ENCODE measurements at regions not wholly inside any gene's neighbourhood (a gene's known extent, or its start where the extent isn't known, plus 50 kb on each side); places are given as distances from the start of the nearest gene placed in this dataset.

DNA sequence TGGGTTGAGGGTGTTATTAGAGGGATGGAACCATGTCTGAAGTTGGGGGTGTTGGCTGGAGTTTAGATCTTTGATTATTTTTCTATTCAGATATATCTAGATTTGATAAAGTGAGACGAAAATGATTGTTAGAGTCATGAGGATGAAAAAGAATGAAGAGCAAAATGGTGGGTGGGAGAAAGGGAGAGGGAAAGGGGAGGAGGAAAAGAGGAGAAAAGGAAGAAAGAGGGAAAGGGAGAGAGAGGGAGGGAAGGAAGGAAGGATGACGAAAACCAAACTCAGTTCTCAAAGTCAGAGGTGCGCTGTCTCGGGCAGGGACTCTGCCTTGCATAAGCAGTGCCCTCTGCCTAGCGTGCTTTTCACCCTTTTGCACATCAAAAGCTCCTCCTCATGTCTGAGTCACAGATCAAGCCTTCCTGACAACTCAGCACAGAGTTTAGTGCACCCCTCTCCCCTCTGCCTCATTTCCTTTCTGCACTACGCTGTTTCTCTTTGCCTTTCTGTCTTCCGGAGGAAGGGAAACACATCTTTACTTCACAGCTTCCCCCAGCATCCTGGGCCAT is 225.8 kb upstream of the PROX1 start:
- Histone ChIP-seq H3K36me3 (ENCODE audit: control insufficient read depth, insufficient read depth, low read length) (no peaks in the 10 kb centered on the region), H3K79me2 (no peaks in the 10 kb centered on the region), H3K9ac (no peak overlapping the region), H3K9me3 (ENCODE audit: control insufficient read depth, low read length) (no peaks in the 10 kb centered on the region), H3K4me2 (ENCODE audit: low read length) (no peak overlapping the region), H3K4me3 (ENCODE audit: low read depth, low read length) (no peak overlapping the region), H3K27ac (no peak overlapping the region), H2AFZ (no peak overlapping the region), H3K4me1 (no peaks in the 10 kb centered on the region), H3K27me3 (ENCODE audit: control insufficient read depth, insufficient read depth, low read length) (no peaks in the 10 kb centered on the region)
- TF ChIP-seq CTCF (IDR thresholded peaks at IDR 0.05) = no peak

DNA sequence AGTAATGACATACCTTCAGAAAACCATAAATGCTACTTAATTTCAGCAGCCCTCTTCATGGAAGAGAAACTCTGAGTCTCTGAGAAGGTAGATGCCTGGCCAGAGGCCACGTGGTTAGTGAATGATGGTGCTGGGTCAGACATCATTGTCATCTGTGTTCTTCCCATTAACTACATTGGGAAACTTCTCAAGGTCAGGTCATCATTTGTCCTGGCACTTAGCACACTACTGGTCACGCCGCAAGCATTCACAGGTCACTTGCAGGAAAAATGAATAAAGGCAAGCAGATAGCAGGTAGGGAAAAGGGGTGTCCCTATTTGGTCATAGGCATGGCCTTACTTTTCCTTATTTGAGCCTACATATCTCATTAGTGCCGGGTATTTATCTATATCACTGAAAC is 220.1 kb upstream of the PROX1 start:
- Histone ChIP-seq H3K27me3 (ENCODE audit: control insufficient read depth, insufficient read depth, low read length) (no peaks in the 10 kb centered on the region), H3K36me3 (ENCODE audit: control insufficient read depth, insufficient read depth, low read length) (no peaks in the 10 kb centered on the region), H3K27ac (no peak overlapping the region), H3K4me2 (ENCODE audit: low read length) (no peak overlapping the region), H2AFZ (no peak overlapping the region), H3K79me2 (no peaks in the 10 kb centered on the region), H3K9ac (no peak overlapping the region), H3K4me1 (no peaks in the 10 kb centered on the region), H3K4me3 (ENCODE audit: low read depth, low read length) (no peak overlapping the region), H3K9me3 (ENCODE audit: control insufficient read depth, low read length) (no peaks in the 10 kb centered on the region)
- TF ChIP-seq CTCF (IDR thresholded peaks at IDR 0.05) = no peak

DNA sequence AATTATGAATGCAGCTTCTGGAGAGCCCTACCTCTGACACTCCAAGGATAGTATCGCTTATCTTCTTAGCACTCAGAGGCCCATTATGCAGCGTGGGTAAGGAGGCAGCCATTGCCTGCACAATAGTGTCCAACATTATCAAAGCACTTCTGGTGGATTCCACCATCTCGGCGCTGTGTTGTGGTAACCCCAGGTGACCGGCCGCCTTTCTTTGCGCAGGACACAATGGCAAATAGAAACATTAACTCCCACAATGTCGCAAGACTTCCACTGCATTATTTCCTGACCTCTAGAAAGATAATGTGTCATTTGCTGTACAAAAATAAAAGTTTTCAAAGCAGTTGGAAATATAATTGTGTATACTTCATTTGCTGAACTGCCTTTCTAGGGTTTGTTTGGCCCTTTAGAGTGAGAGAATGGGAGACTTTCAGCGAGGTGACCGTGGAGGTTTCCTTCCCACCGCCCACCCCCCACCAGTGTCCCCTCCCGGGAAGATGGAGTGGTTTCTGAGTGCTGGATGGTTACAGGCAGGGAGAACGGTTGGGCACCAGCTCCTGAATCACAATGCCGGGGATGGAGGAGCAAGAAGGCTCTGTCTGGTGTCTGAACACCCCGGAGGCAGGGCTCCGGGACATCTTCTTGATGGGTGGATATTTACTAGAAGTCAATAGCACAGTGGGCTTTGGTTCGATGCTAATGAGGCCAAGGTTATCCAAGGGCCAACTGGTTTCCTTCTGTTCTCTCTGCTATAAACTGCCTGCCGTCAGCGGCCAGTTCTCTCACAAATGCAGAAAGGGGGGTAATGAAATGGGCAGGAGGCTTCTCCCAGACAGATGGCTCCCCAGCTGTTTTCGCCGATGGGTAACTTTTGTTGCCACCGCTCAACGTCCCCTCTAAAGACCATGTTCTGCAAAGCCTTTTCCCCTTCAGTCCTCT is 215.4 kb upstream of the PROX1 start:
- Histone ChIP-seq H3K4me1 (no peaks in the 10 kb centered on the region), H3K4me3 (ENCODE audit: low read depth, low read length) (no peak overlapping the region), H3K79me2 (no peaks in the 10 kb centered on the region), H3K36me3 (ENCODE audit: control insufficient read depth, insufficient read depth, low read length) (no peaks in the 10 kb centered on the region), H3K27ac (no peak overlapping the region), H3K27me3 (ENCODE audit: control insufficient read depth, insufficient read depth, low read length) (no peaks in the 10 kb centered on the region), H2AFZ (no peak overlapping the region), H3K4me2 (ENCODE audit: low read length) (no peak overlapping the region), H3K9me3 (ENCODE audit: control insufficient read depth, low read length) (no peaks in the 10 kb centered on the region), H3K9ac (no peak overlapping the region)
- no peak for TF ChIP-seq CTCF (IDR thresholded peaks at IDR 0.05)

DNA sequence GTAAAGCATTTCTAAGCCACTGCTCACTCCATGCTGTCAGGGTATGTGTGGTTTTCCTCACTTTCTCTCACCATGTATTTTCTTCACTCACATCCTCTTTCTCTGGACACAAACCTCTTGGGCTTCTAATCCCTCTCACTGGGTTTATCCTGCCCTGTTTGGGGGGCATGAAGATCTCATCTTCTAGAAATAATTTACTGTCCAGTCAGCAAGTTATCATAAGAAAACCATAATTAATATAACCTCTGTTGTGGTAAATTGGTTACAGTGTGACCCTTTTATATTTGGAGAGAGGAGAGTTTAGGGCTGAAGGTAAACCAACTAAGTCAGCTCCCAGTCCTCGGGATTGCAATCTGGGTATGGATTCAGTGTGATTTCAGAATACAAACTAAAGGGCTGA is 213.8 kb upstream of the PROX1 start:
- no peaks in the 10 kb centered on the region for H3K4me1 ChIP-seq
- H2AFZ ChIP-seq = no peak overlapping the region
- H3K27me3 ChIP-seq (ENCODE audit: control insufficient read depth, insufficient read depth, low read length) = no peaks in the 10 kb centered on the region

More for the DNA sequence above, 213.8 kb upstream of the PROX1 start:
- Histone ChIP-seq H3K9me3 (ENCODE audit: control insufficient read depth, low read length) (no peaks in the 10 kb centered on the region), H3K4me2 (ENCODE audit: low read length) (no peak overlapping the region), H3K4me3 (ENCODE audit: low read depth, low read length) (no peak overlapping the region), H3K36me3 (ENCODE audit: control insufficient read depth, insufficient read depth, low read length) (no peaks in the 10 kb centered on the region), H3K79me2 (no peaks in the 10 kb centered on the region), H3K27ac (no peak overlapping the region), H3K9ac (no peak overlapping the region)
- no peak for TF ChIP-seq CTCF (IDR thresholded peaks at IDR 0.05)
